ENCODE measurements at regions not wholly inside any gene's neighbourhood (a gene's known extent, or its start where the extent isn't known, plus 50 kb on each side); places are given as distances from the start of the nearest gene placed in this dataset.

DNA sequence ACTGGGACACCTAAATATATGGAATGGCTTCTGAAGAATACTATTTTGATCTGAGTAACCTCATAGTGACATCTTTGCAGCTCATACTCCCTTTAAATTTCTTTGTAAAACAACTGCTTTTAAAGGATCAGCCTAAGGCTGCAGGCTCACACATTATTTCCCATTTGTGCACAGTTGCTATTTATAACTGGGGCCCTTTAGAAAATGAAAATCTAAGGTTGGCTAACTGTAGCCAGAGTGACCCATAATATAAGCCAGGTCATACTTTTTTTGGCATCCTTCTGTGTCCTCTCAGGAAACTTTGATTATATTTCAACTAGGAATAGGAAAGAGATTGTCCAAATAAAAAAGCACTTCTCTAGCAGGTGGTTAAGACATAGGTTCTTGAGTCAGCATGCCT lies 123.6 kb upstream of the RASGEF1B start:
- Histone ChIP-seq H3K36me3 (ENCODE audit: control insufficient read depth, insufficient read depth, low read length) (no peaks in the 10 kb centered on the region), H3K27ac (ENCODE audit: low read length) (no peak overlapping the region), H3K4me1 (ENCODE audit: control insufficient read depth, insufficient read depth, low read length) (no peaks in the 10 kb centered on the region), H3K27me3 (ENCODE audit: control insufficient read depth, insufficient read depth, low read length) (no peaks in the 10 kb centered on the region), H3K4me3 (ENCODE audit: low read depth in 2 of 2, low read length in 2 of 2) (no peak overlapping the region), H3K9me3 (ENCODE audit: control insufficient read depth, insufficient read depth, low read depth, low read length) (no peaks in the 10 kb centered on the region)
- ATAC-seq (no peak), DNase-seq (ENCODE audit: low read depth, low spot score) (no peak)
- CTCF ChIA-PET = no interaction called here
- TF ChIP-seq POLR2AphosphoS5 (IDR thresholded peaks at IDR 0.05; ENCODE audit: low read depth, low read length) (no peak), SIN3A (IDR thresholded peaks at IDR 0.05; ENCODE audit: borderline replicate concordance, insufficient read depth, low read depth, low read length) (no peak), CTCF (IDR thresholded peaks at IDR 0.05) (no peak), TCF7L2 (IDR thresholded peaks at IDR 0.05; ENCODE audit: low read depth, low read length) (no peak), REST (IDR thresholded peaks at IDR 0.05; ENCODE audit: insufficient read depth in 1 of 2, low read depth in 2 of 2, low read length in 1 of 2) (no peak)
- intact Hi-C loops (cut with micrococcal nuclease; ENCODE audit: unreplicated experiment) = no loop called here
- in situ Hi-C loops (cut with HindIII; ENCODE audit: low pct_unique_long_range_greater_than_20kb, low sequenced_read_pairs) = no loop called here
- BruUV-seq (replicated peaks) = no TSS peak
- POLR2A ChIA-PET = no interaction called here

DNA sequence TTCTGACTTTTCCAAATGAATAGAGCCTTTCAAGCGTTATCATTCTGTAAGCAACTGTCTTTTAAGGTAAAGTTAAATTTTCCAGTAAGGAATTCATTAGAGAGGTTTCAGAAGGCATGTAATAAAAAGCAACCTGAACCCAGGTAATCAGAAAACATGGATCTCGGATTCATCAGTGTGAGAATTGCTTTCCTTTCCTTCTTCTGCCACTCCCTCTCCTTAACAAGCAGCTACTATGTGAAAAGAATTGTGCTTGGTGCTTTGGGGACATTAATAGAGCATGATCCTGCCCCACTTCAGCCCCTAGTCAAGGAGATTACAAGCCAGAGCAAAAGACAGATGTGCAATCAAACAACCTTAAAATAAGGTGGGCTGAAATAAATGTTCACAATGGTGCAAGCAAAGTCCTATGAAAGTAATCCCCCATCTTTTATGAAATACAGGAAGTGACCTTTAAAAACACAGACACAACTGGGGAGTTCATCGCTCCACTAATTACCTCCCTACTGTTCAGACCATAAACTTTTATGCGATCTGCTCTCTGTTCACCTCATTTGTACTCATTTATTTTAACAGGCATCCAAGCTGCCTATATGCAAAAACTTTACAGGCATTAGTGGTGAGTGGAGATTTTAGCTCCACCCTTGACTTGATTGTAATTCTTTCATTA lies 122.9 kb upstream of the RASGEF1B start:
- POLR2A ChIA-PET = no interaction called here
- in situ Hi-C loops (cut with HindIII; ENCODE audit: low pct_unique_long_range_greater_than_20kb, low sequenced_read_pairs) = no loop called here
- Histone ChIP-seq H3K36me3 (ENCODE audit: control insufficient read depth, insufficient read depth, low read length) (no peaks in the 10 kb centered on the region), H3K9me3 (ENCODE audit: control insufficient read depth, insufficient read depth, low read depth, low read length) (no peaks in the 10 kb centered on the region), H3K4me3 (ENCODE audit: low read depth in 2 of 2, low read length in 2 of 2) (no peak overlapping the region), H3K4me1 (ENCODE audit: control insufficient read depth, insufficient read depth, low read length) (no peaks in the 10 kb centered on the region), H3K27ac (ENCODE audit: low read length) (no peak overlapping the region), H3K27me3 (ENCODE audit: control insufficient read depth, insufficient read depth, low read length) (no peaks in the 10 kb centered on the region)
- ATAC-seq (no peak), DNase-seq (ENCODE audit: low read depth, low spot score) (no peak)
- intact Hi-C loops (cut with micrococcal nuclease; ENCODE audit: unreplicated experiment) = no loop called here
- TF ChIP-seq POLR2AphosphoS5 (IDR thresholded peaks at IDR 0.05; ENCODE audit: low read depth, low read length) (no peak), TCF7L2 (IDR thresholded peaks at IDR 0.05; ENCODE audit: low read depth, low read length) (no peak), SIN3A (IDR thresholded peaks at IDR 0.05; ENCODE audit: borderline replicate concordance, insufficient read depth, low read depth, low read length) (no peak), REST (IDR thresholded peaks at IDR 0.05; ENCODE audit: insufficient read depth in 1 of 2, low read depth in 2 of 2, low read length in 1 of 2) (no peak), CTCF (IDR thresholded peaks at IDR 0.05) (no peak)
- BruUV-seq (replicated peaks) = no TSS peak
- CTCF ChIA-PET = no interaction called here

Measured in Panc1 (cell line).